Putamen (tissue), 1 donor: ENCODE measurements at regions not wholly inside any gene's neighbourhood (a gene's known extent, or its start where the extent isn't known, plus 50 kb on each side); places are given as distances from the start of the nearest gene placed in this dataset.
"Not testable (repeated sequence)": the region's sequence is repeated elsewhere in the genome, so short reads cannot be mapped to it uniquely, and the experiment has no call there.

Experiments
- DNase-seq: peaks from one replicate; pipeline ENCODE4 v3.0.0-alpha.2; 2016; ENCODE audit warnings: low spot score

- no peak for DNase-seq
Measured at GRCh38 chr2:145925591-145925990, 1405.7 kb upstream of the ZEB2 start.

GRCh38 chr2:145919477-145919876, 1399.6 kb upstream of the ZEB2 start:
- no peak for DNase-seq

GRCh38 chr2:145918951-145919350, 1399.0 kb upstream of the ZEB2 start:
- DNase-seq, result no peak

- DNase-seq, result no peak
Measured at GRCh38 chr2:145916799-145917198, 1396.9 kb upstream of the ZEB2 start.

GRCh38 chr2:145914716-145915115, 1394.8 kb upstream of the ZEB2 start:
- DNase-seq, result no peak

- no peak for DNase-seq
Measured at GRCh38 chr2:145910416-145910815, 1390.5 kb upstream of the ZEB2 start.

GRCh38 chr2:145909766-145910165, 1389.8 kb upstream of the ZEB2 start:
- DNase-seq, result no peak

GRCh38 chr2:145909175-145909755, 1389.3 kb upstream of the ZEB2 start:
- no peak for DNase-seq

- no peak for DNase-seq
Measured at GRCh38 chr2:145906354-145906753, 1386.4 kb upstream of the ZEB2 start.

- no peak for DNase-seq
Measured at GRCh38 chr2:145905371-145905770, 1385.5 kb upstream of the ZEB2 start.

- DNase-seq, result no peak
Measured at GRCh38 chr2:145897151-145897550, 1377.2 kb upstream of the ZEB2 start.

- no peak for DNase-seq
Measured at GRCh38 chr2:145887915-145888314, 1368.0 kb upstream of the ZEB2 start.

- DNase-seq, result not testable (repeated sequence)
Measured at GRCh38 chr2:145880997-145881396, 1361.1 kb upstream of the ZEB2 start.

- DNase-seq, result no peak
Measured at GRCh38 chr2:145875016-145875415, 1355.1 kb upstream of the ZEB2 start.

- DNase-seq, result no peak
Measured at GRCh38 chr2:145874466-145874865, 1354.5 kb upstream of the ZEB2 start.

- DNase-seq, result no peak
Measured at GRCh38 chr2:145864501-145864900, 1344.6 kb upstream of the ZEB2 start.

- DNase-seq, result no peak
Measured at GRCh38 chr2:145861940-145862339, 1342.0 kb upstream of the ZEB2 start.

- DNase-seq, result no peak
Measured at GRCh38 chr2:145860083-145860482, 1340.2 kb upstream of the ZEB2 start.

GRCh38 chr2:145855142-145855541, 1335.2 kb upstream of the ZEB2 start:
- no peak for DNase-seq

- no peak for DNase-seq
Measured at GRCh38 chr2:145854039-145854755, 1334.3 kb upstream of the ZEB2 start.

GRCh38 chr2:145851730-145852129, 1331.8 kb upstream of the ZEB2 start:
- no peak for DNase-seq

GRCh38 chr2:145849466-145849865, 1329.5 kb upstream of the ZEB2 start:
- no peak for DNase-seq

GRCh38 chr2:145846982-145847381, 1327.1 kb upstream of the ZEB2 start:
- DNase-seq, result no peak

- no peak for DNase-seq
Measured at GRCh38 chr2:145845923-145846322, 1326.0 kb upstream of the ZEB2 start.
